AG09309 (cell line): ENCODE measurements at regions not wholly inside any gene's neighbourhood (a gene's known extent, or its start where the extent isn't known, plus 50 kb on each side); places are given as distances from the start of the nearest gene placed in this dataset.

Source experiments
- DNase-seq: peaks from one replicate; pipeline ENCODE4 v3.0.0-alpha.2; 2010; ENCODE audit warnings: low read depth
- H3K4me3 ChIP-seq: 2 replicates; pipeline ENCODE4 v1.5.1; 2011; ENCODE audit warnings: mild to moderate bottlenecking, low read depth, low read length, moderate library complexity; ENCODE audit not compliant: control insufficient read depth
- TF ChIP-seq, protein P1 (sequence below): IDR thresholded peaks from 2 replicates; pipeline ENCODE4 v1.5.1; 2011; ENCODE audit warnings: mild to moderate bottlenecking, low read depth, low read length, inconsistent platforms; ENCODE audit not compliant: insufficient read depth, control insufficient read depth; ENCODE audit errors: missing control alignments

DNA sequence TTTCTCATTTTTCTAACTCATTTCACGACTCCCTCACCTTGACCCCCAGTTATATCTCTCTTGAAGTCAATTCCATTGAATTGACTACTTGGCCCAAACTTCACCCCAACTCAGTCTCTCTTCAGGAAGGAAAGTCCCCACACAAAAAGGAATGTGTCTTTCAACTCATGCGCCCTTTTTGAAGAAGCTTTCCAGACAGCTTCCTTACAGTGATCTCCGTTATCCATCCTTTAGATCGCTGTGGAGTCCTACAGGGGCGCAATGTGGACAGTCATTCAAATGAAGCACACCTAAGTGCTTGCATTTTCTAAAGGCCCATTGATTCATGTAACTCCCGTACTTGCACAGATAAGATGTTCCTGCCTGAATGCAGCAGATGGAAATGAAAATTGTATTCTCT, 101.1 kb upstream of the VPREB1 start:
- TF ChIP-seq, protein P1, sequence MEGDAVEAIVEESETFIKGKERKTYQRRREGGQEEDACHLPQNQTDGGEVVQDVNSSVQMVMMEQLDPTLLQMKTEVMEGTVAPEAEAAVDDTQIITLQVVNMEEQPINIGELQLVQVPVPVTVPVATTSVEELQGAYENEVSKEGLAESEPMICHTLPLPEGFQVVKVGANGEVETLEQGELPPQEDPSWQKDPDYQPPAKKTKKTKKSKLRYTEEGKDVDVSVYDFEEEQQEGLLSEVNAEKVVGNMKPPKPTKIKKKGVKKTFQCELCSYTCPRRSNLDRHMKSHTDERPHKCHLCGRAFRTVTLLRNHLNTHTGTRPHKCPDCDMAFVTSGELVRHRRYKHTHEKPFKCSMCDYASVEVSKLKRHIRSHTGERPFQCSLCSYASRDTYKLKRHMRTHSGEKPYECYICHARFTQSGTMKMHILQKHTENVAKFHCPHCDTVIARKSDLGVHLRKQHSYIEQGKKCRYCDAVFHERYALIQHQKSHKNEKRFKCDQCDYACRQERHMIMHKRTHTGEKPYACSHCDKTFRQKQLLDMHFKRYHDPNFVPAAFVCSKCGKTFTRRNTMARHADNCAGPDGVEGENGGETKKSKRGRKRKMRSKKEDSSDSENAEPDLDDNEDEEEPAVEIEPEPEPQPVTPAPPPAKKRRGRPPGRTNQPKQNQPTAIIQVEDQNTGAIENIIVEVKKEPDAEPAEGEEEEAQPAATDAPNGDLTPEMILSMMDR = no peak
- H3K4me3 ChIP-seq = no peak overlapping the region
- DNase-seq = no peak

DNA sequence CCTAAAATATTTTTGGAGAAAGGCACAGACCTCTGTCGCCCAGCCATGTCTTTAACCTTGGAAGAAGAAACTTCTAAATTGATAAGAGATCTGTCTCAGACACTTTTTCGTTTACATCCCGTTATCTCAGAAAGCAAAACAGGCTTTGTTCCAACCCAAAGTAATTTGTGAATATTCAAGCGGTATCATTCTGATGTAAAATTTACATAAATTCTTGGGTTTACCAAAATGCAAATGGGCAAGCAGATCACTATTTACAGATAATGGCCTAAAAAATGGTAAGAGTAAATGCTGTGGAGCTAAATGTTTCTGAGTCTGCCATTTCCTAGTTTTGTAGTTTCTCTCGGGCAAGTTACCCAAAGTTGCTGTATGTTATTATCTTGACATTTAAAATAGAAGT, 101.9 kb upstream of the VPREB1 start:
- TF ChIP-seq, protein P1 = no peak
- H3K4me3 ChIP-seq = no peak overlapping the region
- DNase-seq = no peak

DNA sequence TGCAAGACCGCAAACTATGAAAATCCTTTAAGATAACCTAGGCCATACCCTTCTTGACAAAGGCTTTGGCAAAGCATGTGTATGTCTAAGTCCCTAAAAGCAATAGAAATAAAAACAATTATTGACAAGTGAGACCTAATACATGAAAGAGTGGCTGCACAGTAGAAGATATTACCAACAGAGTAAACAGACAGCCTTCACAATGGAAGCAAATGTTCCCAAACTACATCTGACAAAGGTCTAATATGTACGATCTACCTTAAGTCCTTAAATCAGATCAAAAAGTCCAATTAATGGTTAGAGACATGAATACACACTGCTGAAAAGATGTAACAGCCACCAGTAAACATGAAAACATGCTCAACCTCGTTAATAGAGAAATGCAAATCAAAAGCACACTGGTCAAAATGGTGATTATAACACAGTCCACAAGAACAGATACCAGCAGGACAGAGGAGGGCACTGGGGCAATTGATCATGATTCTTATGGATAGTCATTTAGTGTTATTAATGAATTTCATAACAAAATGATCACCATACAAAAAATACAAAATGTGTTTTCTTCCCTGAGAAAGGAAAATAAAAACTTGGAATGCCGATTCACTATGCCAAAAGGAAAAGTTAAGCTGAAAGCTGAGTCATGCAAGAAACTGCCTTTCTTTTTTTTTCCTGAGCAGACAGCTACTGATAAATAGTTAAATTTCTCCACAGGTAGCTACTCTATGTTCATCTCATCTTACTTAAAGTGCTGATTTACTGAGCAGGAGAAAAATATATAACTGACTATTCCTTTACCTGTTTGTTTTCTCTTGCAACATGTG, 102.6 kb upstream of the VPREB1 start:
- no peak overlapping the region for H3K4me3 ChIP-seq
- no peak for DNase-seq
- TF ChIP-seq, protein P1 = no peak

DNA sequence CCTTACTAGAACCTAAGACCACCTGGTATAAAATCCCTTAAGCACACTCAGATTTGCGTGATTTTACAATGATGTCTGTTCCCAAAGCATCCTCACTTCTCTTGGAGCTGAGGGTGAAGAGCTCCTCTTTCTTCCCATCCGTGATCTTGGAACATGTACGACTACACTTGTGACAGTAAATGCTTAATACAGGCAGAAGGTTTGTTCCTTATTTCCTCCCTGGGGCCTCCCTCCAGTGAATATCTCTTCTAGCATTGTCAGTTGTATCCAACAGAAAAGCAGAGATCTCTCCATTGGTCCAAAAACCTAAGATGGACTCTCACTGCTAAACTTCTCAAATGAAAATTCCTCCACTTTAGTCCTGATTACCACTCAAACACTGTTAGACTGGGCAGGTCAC, 103.6 kb upstream of the VPREB1 start:
- DNase-seq = no peak
- TF ChIP-seq, protein P1 = no peak
- no peak overlapping the region for H3K4me3 ChIP-seq

DNA sequence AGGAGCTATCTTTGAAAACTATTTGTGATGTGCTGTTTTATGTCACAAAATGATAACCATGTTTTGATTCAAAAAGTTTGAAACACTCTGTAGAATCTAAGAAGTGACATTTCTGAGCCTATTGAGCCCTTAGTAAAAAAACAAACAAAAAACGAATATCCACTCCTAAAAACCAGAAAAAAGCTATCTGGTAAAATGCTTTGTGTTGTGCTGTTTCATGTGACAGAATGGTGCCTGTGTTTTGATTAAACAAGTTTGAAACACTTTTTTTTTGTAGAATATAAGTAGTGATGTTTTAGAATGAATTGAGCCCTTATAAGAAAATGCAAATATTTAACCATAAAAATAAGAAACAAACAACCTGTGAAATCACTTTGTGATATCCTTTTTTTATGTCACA, 105.2 kb upstream of the VPREB1 start:
- H3K4me3 ChIP-seq = no peak overlapping the region
- TF ChIP-seq, protein P1 = no peak
- no peak for DNase-seq

DNA sequence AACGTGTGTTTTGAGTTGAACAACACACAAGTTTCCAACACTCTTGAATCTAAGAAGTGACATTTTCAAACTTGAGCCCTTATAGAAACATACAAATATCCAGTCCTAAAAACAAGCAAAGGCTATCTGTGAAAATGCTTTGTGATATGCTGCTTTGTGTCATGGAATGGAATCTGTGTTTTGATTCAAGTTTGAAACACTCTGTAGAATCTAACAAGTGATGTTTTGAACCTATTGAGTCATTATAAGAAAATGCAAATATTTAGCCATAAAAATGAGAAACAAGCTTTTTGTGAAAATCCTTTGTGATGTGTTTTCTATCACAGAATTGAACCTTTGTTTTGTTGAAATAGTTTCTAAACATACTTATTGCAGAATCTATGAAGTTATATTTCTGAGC, 105.7 kb upstream of the VPREB1 start:
- H3K4me3 ChIP-seq = no peak overlapping the region
- TF ChIP-seq, protein P1 = no peak

More for the DNA sequence above, 105.7 kb upstream of the VPREB1 start:
- no peak for DNase-seq
